Lower leg skin (tissue), 4 donors: ENCODE measurements at regions not wholly inside any gene's neighbourhood (a gene's known extent, or its start where the extent isn't known, plus 50 kb on each side); places are given as distances from the start of the nearest gene placed in this dataset.

ENCODE experiments used
- DNase-seq, 2 donors: peaks; one replicate each; pipeline ENCODE4 v3.0.0-alpha.2; 2019; ENCODE audit warnings: low spot score in 2 of 2
- H3K4me3 ChIP-seq: fragments of 200-600 bp; sonication (generic); 2 replicates; pipeline ENCODE4 v1.5.1; 2017; ENCODE audit warnings: mild to moderate bottlenecking, low read depth; ENCODE audit not compliant: poor library complexity, severe bottlenecking
- CTCF ChIP-seq, 3 donors: fragments of 450-650 bp; IDR thresholded peaks; one replicate each; pipeline ENCODE4 v1.5.1; 2016; ENCODE audit warnings: antibody characterized with exemption in 3 of 3, mild to moderate bottlenecking in 3 of 3, moderate library complexity in 2 of 3
- POLR2A ChIP-seq, 2 donors: fragments of 450-650 bp; IDR thresholded peaks; one replicate each; pipeline ENCODE4 v1.6.1; 2016 to 2017; ENCODE audit warnings: antibody characterized with exemption in 2 of 2, mild to moderate bottlenecking in 1 of 2, moderate library complexity in 1 of 2
- WGBS, 2 donors: methylation state at CpG; one replicate each; pipeline ENCODE4 v1.1.5; 2018; 5-methylcytosine and 5-hydroxymethylcytosine counted together
- intact Hi-C: fragments of 100-400 bp; cut with DNase I; formaldehyde crosslinking; loops from one replicate; pipeline ENCODE4 v1.15.0; 2023; ENCODE audit warnings: low total_unique reads

GRCh38 chr7:17227766-17228490, 70.5 kb upstream of the AHR start:
- intact Hi-C loops = no loop called here
- H3K4me3 ChIP-seq = no peak overlapping the region
- WGBS, 2 donors = 85 to 86% methylated on average over 2 of the region's 2 CpGs
- no peak for DNase-seq
- TF ChIP-seq CTCF (IDR thresholded peaks at IDR 0.05) (no peak), POLR2A (IDR thresholded peaks at IDR 0.05) (no peak)

GRCh38 chr7:17229228-17229627, 69.2 kb upstream of the AHR start:
- intact Hi-C loops = no loop called here
- no peak for TF ChIP-seq POLR2A (IDR thresholded peaks at IDR 0.05)
- TF ChIP-seq CTCF (IDR thresholded peaks at IDR 0.05) = no peak
- H3K4me3 ChIP-seq = no peak overlapping the region
- WGBS, 2 donors = 65 to 67% methylated on average over 2 of the region's 2 CpGs
- no peak for DNase-seq

GRCh38 chr7:17230099-17230807, 68.2 kb upstream of the AHR start:
- 55 to 60% methylated on average over 2 of the region's 2 CpGs for WGBS, 2 donors
- TF ChIP-seq POLR2A (IDR thresholded peaks at IDR 0.05) (no peak), CTCF (IDR thresholded peaks at IDR 0.05) (no peak)
- no peak overlapping the region for H3K4me3 ChIP-seq
- no peak for DNase-seq
- intact Hi-C loops = no loop called here

GRCh38 chr7:17233603-17234002, 64.8 kb upstream of the AHR start:
- TF ChIP-seq CTCF (IDR thresholded peaks at IDR 0.05) = no peak
- no peak for TF ChIP-seq POLR2A (IDR thresholded peaks at IDR 0.05)
- H3K4me3 ChIP-seq = no peak overlapping the region
- intact Hi-C loops = no loop called here
- DNase-seq = no peak
- 72 to 83% methylated on average over 2 of the region's 2 CpGs for WGBS, 2 donors

GRCh38 chr7:17234030-17234397, 64.4 kb upstream of the AHR start:
- no peak for DNase-seq
- TF ChIP-seq POLR2A (IDR thresholded peaks at IDR 0.05) (no peak), CTCF (IDR thresholded peaks at IDR 0.05) (no peak)
- no peak overlapping the region for H3K4me3 ChIP-seq
- 68 to 71% methylated on average over 2 of the region's 2 CpGs for WGBS, 2 donors
- intact Hi-C loops = no loop called here
